GM12875 (cell line): ENCODE measurements at regions not wholly inside any gene's neighbourhood (a gene's known extent, or its start where the extent isn't known, plus 50 kb on each side); places are given as distances from the start of the nearest gene placed in this dataset.

ENCODE experiments used
- H3K4me3 ChIP-seq: one replicate; pipeline ENCODE4 v1.5.1; 2011; ENCODE audit warnings: low read depth, low read length, control low read depth
- TF ChIP-seq, protein P1 (sequence below): IDR thresholded peaks from 2 replicates; pipeline ENCODE4 v1.5.1; 2011; ENCODE audit warnings: low read depth, mild to moderate bottlenecking, control low read depth, inconsistent platforms, low read length, moderate library complexity, borderline replicate concordance; ENCODE audit not compliant: insufficient read depth

DNA sequence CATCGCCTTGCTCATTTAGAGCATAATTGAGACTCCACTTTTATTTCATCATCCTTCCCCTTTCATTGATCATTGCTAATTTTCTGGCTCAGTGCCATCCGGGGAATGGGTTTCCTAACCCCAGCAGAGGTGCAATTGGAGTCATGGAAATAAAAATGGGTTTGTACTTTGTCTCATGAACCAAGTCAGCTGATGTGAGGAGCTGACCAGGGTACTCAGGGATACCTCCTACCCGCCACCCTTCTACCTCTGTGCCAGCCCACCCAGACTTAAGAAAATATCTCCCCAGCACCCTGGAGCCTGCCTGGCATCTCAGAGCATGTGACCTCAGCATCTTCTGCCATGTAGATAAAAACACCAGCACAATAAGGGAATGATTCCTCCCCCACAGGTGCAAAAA, 59.1 kb upstream of the MAFB start:
- no peak overlapping the region for H3K4me3 ChIP-seq
- TF ChIP-seq, protein P1, sequence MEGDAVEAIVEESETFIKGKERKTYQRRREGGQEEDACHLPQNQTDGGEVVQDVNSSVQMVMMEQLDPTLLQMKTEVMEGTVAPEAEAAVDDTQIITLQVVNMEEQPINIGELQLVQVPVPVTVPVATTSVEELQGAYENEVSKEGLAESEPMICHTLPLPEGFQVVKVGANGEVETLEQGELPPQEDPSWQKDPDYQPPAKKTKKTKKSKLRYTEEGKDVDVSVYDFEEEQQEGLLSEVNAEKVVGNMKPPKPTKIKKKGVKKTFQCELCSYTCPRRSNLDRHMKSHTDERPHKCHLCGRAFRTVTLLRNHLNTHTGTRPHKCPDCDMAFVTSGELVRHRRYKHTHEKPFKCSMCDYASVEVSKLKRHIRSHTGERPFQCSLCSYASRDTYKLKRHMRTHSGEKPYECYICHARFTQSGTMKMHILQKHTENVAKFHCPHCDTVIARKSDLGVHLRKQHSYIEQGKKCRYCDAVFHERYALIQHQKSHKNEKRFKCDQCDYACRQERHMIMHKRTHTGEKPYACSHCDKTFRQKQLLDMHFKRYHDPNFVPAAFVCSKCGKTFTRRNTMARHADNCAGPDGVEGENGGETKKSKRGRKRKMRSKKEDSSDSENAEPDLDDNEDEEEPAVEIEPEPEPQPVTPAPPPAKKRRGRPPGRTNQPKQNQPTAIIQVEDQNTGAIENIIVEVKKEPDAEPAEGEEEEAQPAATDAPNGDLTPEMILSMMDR, result no peak

GRCh38 chr20:40749985-40750506, 61.0 kb upstream of the MAFB start:
- no peak overlapping the region for H3K4me3 ChIP-seq
- TF ChIP-seq, protein P1, result no peak

GRCh38 chr20:40750541-40751035, 61.6 kb upstream of the MAFB start:
- no peak overlapping the region for H3K4me3 ChIP-seq
- TF ChIP-seq, protein P1, result no peak

- TF ChIP-seq, protein P1, result no peak
- H3K4me3 ChIP-seq, result no peak overlapping the region
Observed at GRCh38 chr20:40753472-40753871, 64.4 kb upstream of the MAFB start.

DNA sequence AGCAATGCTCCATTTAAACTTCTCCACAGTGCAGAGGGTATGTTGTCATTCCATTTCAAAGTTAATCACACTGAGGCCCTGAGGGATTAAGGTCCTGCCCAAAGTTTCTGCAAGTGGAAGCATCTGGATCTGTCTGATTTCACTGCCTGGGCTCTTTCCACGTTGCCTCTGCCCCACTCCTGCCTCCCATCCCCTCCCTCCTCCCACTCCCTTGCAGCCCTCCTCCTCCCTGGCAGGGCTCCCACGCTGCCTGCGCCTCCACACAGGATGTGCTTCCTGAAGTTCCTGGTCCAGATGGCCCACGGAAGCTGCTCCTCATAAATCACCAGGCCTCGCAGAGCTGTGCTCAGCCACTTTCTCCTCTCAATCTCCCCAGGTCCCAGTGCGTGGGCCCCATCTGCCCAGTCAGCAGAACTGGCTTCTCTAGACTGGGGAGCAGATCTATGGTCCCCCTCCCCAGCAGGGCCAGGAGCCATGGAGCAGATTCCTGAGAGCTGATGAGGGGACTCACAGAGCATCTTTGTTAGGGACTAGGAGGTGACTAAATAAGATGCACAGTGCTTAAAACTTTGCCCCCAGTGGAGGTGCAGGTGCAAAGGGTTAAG, 65.4 kb upstream of the MAFB start:
- TF ChIP-seq, protein P1, result no peak
- no peak overlapping the region for H3K4me3 ChIP-seq

- TF ChIP-seq, protein P1, result no peak
- H3K4me3 ChIP-seq, result no peak overlapping the region
Observed at GRCh38 chr20:40757087-40757486, 68.1 kb upstream of the MAFB start.

DNA sequence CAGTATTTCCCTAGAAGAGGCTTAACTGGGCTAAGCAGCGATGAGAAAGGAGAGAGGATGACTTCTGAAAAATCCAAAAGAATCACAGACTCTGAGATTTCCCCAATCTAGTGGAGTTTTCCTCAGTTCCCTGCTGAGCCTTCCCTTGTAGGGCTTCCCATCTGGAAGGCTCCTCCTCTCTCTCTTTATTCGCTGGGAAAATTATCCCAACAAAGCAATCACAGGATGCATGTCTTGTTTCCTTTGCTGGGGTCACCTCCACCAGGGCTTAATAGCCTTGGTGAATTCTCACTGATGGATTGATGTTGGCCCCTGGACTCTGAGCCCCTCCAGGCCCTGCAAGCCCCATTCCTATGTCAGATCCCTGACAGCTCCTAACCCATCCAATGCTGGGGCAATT, 69.8 kb upstream of the MAFB start:
- TF ChIP-seq, protein P1, result no peak
- no peak overlapping the region for H3K4me3 ChIP-seq
